ENCODE measurements at regions not wholly inside any gene's neighbourhood (a gene's known extent, or its start where the extent isn't known, plus 50 kb on each side); places are given as distances from the start of the nearest gene placed in this dataset.
A peak's percentile ranks its signal among the peaks of the same experiment; 100 is the strongest.

- no peak overlapping the region for H3K4me3 ChIP-seq (ENCODE audit: low read depth, low read length)
- no peak for TF ChIP-seq CTCF (conservative IDR thresholded peaks at IDR 0.05; ENCODE audit: low read depth, low read length)
- DNase-seq (ENCODE audit: low read depth): no peak
Observed at GRCh38 chr3:13261104-13261830, 158.9 kb downstream of the NUP210 start.

- TF ChIP-seq CTCF (conservative IDR thresholded peaks at IDR 0.05; ENCODE audit: low read depth, low read length): peak; percentile 26
- no peak overlapping the region for H3K4me3 ChIP-seq (ENCODE audit: low read depth, low read length)
- DNase-seq (ENCODE audit: low read depth): no peak
Observed at GRCh38 chr3:13260259-13261103, 159.6 kb downstream of the NUP210 start.

- DNase-seq (ENCODE audit: low read depth): no peak
- no peak overlapping the region for H3K4me3 ChIP-seq (ENCODE audit: low read depth, low read length)
- no peak for TF ChIP-seq CTCF (conservative IDR thresholded peaks at IDR 0.05; ENCODE audit: low read depth, low read length)
Observed at GRCh38 chr3:13259831-13260230, 160.3 kb downstream of the NUP210 start.

GRCh38 chr3:13258986-13259514, 161.1 kb downstream of the NUP210 start:
- no peak overlapping the region for H3K4me3 ChIP-seq (ENCODE audit: low read depth, low read length)
- no peak for DNase-seq (ENCODE audit: low read depth)
- TF ChIP-seq CTCF (conservative IDR thresholded peaks at IDR 0.05; ENCODE audit: low read depth, low read length): no peak

GRCh38 chr3:13258280-13258679, 161.8 kb downstream of the NUP210 start:
- TF ChIP-seq CTCF (conservative IDR thresholded peaks at IDR 0.05; ENCODE audit: low read depth, low read length): no peak
- H3K4me3 ChIP-seq (ENCODE audit: low read depth, low read length): no peak overlapping the region
- DNase-seq (ENCODE audit: low read depth): no peak

- TF ChIP-seq CTCF (conservative IDR thresholded peaks at IDR 0.05; ENCODE audit: low read depth, low read length): no peak
- no peak overlapping the region for H3K4me3 ChIP-seq (ENCODE audit: low read depth, low read length)
- no peak for DNase-seq (ENCODE audit: low read depth)
Observed at GRCh38 chr3:13257666-13258065, 162.5 kb downstream of the NUP210 start.
